Mesendoderm (in vitro differentiated cells): ENCODE measurements at regions not wholly inside any gene's neighbourhood (a gene's known extent, or its start where the extent isn't known, plus 50 kb on each side); places are given as distances from the start of the nearest gene placed in this dataset.

Experiments used
- DNase-seq: peaks from one replicate; pipeline ENCODE4 v3.0.0; 2013
- H2AK5ac ChIP-seq: 2 replicates; pipeline ENCODE4 v1.6.1; 2013; ENCODE audit warnings: low read length, inconsistent platforms
- H2BK120ac ChIP-seq: 2 replicates; pipeline ENCODE4 v1.6.1; 2013; ENCODE audit warnings: low read depth, mild to moderate bottlenecking, low read length, moderate library complexity, mixed read lengths
- H2BK15ac ChIP-seq: replicated peaks from 2 replicates; pipeline ENCODE4 v1.6.1; 2013; ENCODE audit warnings: low read depth, mild to moderate bottlenecking, moderate library complexity
- H2BK5ac ChIP-seq: 2 replicates; pipeline ENCODE4 v1.6.1; 2013; ENCODE audit warnings: low read length, inconsistent platforms
- H3K18ac ChIP-seq: 2 replicates; pipeline ENCODE4 v1.6.1; 2013; ENCODE audit warnings: mild to moderate bottlenecking, low read length, mixed read lengths
- H3K23ac ChIP-seq: one replicate; pipeline ENCODE4 v1.6.1; 2013; ENCODE audit warnings: low read length
- H3K27ac ChIP-seq: 2 replicates; pipeline ENCODE4 v1.5.1; 2013; ENCODE audit warnings: low read depth, mild to moderate bottlenecking, inconsistent platforms, low read length, moderate library complexity
- H3K27me3 ChIP-seq: 2 replicates; pipeline ENCODE4 v1.6.1; 2013; ENCODE audit warnings: low read length, control low read depth, mild to moderate bottlenecking, inconsistent platforms; ENCODE audit not compliant: insufficient read depth, poor library complexity
- H3K36me3 ChIP-seq: 2 replicates; pipeline ENCODE4 v1.6.1; 2013; ENCODE audit warnings: low read length, inconsistent platforms; ENCODE audit not compliant: control insufficient read depth, insufficient read depth
- H3K4ac ChIP-seq: one replicate; pipeline ENCODE4 v1.6.1; 2013; ENCODE audit warnings: low read depth, mild to moderate bottlenecking, low read length, moderate library complexity
- H3K4me1 ChIP-seq: 2 replicates; pipeline ENCODE4 v1.6.1; 2013; ENCODE audit warnings: low read depth, low read length, inconsistent platforms; ENCODE audit not compliant: control insufficient read depth
- H3K4me2 ChIP-seq: 2 replicates; pipeline ENCODE4 v1.6.1; 2013; ENCODE audit warnings: low read length
- H3K4me3 ChIP-seq: 2 replicates; pipeline ENCODE4 v1.5.1; 2013; ENCODE audit warnings: mild to moderate bottlenecking, low read length
- H3K56ac ChIP-seq: one replicate; pipeline ENCODE4 v1.6.1; 2013; ENCODE audit warnings: low read length
- H3K79me1 ChIP-seq: 2 replicates; pipeline ENCODE4 v1.6.1; 2013; ENCODE audit warnings: low read length, inconsistent platforms
- H3K79me2 ChIP-seq: 2 replicates; pipeline ENCODE4 v1.6.1; 2013; ENCODE audit warnings: mild to moderate bottlenecking, low read length; ENCODE audit not compliant: control insufficient read depth, insufficient read depth
- H3K9ac ChIP-seq: 2 replicates; pipeline ENCODE4 v1.6.1; 2013; ENCODE audit warnings: low read length, inconsistent platforms
- H4K5ac ChIP-seq: one replicate; pipeline ENCODE4 v1.6.1; 2013; ENCODE audit warnings: low read length
- H4K8ac ChIP-seq: one replicate; pipeline ENCODE4 v1.6.1; 2013; ENCODE audit warnings: low read depth, mild to moderate bottlenecking, control low read depth, low read length, moderate library complexity
- WGBS: extraction: QIAGEN DNeasy Blood & Tissue Kit; methylation state at CpG from one replicate; pipeline ENCODE4 v1.1.7; 2013; ENCODE audit warnings: low lambda C conversion rate, missing lambda C conversion rate; ENCODE audit not compliant: insufficient coverage; ENCODE audit errors: extremely low coverage; 5-methylcytosine and 5-hydroxymethylcytosine counted together

DNA sequence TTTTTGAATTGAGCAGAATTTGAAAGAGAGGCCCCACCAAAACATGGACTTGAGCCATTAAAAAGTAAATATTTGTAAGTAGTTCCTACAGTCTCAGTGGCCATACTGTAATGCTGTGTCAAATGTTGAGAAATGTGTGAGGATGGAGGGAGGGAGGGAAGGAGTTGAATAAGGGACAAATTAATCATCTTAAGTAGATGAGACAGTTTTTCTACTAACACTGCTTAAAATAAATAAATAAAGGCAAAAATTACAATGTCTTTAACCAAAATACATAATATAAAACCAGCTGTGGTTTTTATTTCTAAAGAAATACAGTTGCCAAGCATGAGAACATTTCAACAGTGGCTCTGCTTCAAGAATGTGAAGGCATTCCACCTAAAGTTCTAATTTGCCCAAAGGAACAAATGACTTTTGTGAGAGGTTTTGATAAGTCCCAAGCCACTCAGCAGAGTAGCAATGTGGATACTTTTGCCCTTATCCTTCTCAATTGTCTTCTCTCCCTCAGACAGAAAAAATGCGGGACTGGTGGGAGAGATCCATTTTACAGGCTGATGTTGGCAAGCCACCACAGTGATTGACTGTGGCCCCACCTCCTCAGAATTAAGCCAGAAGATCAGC lies 427.0 kb upstream of the RARB start:
- Histone ChIP-seq H2BK120ac (no peak overlapping the region), H3K56ac (no peak overlapping the region), H2AK5ac (no peak overlapping the region), H3K23ac (no peak overlapping the region), H4K5ac (no peak overlapping the region), H3K36me3 (no peaks in the 10 kb centered on the region), H2BK15ac (no peak overlapping the region), H4K8ac (no peak overlapping the region), H3K9ac (no peak overlapping the region), H3K4me1 (no peaks in the 10 kb centered on the region), H3K4me3 (no peak overlapping the region), H2BK5ac (no peak overlapping the region), H3K27me3 (no peaks in the 10 kb centered on the region), H3K79me1 (no peaks in the 10 kb centered on the region), H3K4ac (no peak overlapping the region), H3K4me2 (no peak overlapping the region), H3K79me2 (no peaks in the 10 kb centered on the region), H3K27ac (no peak overlapping the region), H3K18ac (no peak overlapping the region)
- peak; percentile 53 for DNase-seq
- no CpG with 5 or more reads among the region's 1 CpG for WGBS

GRCh38 chr3:25002052-25002451 lies 426.0 kb upstream of the RARB start:
- H3K4me1 ChIP-seq, result no peaks in the 10 kb centered on the region
- no peak overlapping the region for H3K9ac ChIP-seq
- H3K79me1 ChIP-seq, result no peaks in the 10 kb centered on the region
- H3K79me2 ChIP-seq, result no peaks in the 10 kb centered on the region
- no peak overlapping the region for H2BK15ac ChIP-seq
- peak; percentile 53 for DNase-seq
- H3K27me3 ChIP-seq, result no peaks in the 10 kb centered on the region
- H4K5ac ChIP-seq, result no peak overlapping the region
- H2AK5ac ChIP-seq, result no peak overlapping the region
- no peak overlapping the region for H3K27ac ChIP-seq
- no peak overlapping the region for H3K4me2 ChIP-seq
- H3K18ac ChIP-seq, result peak overlapping the region; percentile 51
- H3K4ac ChIP-seq, result no peak overlapping the region
- WGBS, result no CpG with 5 or more reads among the region's 2 CpGs
- no peak overlapping the region for H2BK5ac ChIP-seq
- H4K8ac ChIP-seq, result no peak overlapping the region
- no peak overlapping the region for H3K56ac ChIP-seq
- H3K23ac ChIP-seq, result no peak overlapping the region
- no peak overlapping the region for H3K4me3 ChIP-seq
- no peaks in the 10 kb centered on the region for H3K36me3 ChIP-seq
- no peak overlapping the region for H2BK120ac ChIP-seq

GRCh38 chr3:25007974-25008658 lies 419.9 kb upstream of the RARB start:
- no CpG with 5 or more reads among the region's 2 CpGs for WGBS
- Histone ChIP-seq H3K4me2 (no peak overlapping the region), H3K27ac (no peak overlapping the region)

DNA sequence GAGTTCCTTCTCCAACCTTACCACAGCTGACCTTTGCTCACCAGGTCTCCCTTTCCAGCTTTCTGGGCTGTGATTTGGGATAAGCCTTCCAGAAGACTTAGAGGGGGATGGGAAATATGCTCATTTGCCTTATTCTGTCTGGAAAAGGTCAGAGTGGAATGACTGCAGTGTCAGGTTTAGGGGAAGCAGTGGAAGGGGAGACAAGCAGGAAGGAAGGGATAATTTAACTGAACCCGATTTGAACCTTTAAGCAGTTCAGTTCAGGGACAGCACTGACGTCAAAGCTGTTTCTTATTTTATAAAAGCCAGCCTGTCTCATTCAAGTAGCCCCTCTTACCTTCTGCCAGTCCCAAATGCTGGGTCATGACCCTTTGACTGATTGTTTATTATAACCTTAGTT lies 418.4 kb upstream of the RARB start:
- Histone ChIP-seq H3K27me3 (no peaks in the 10 kb centered on the region), H2BK15ac (no peak overlapping the region), H4K8ac (no peak overlapping the region), H2AK5ac (no peak overlapping the region), H3K56ac (no peak overlapping the region), H2BK5ac (no peak overlapping the region), H3K23ac (no peak overlapping the region), H2BK120ac (no peak overlapping the region), H3K4me1 (no peaks in the 10 kb centered on the region), H3K79me1 (no peaks in the 10 kb centered on the region), H3K27ac (no peak overlapping the region), H3K4me3 (no peak overlapping the region), H4K5ac (no peak overlapping the region), H3K36me3 (no peaks in the 10 kb centered on the region), H3K79me2 (no peaks in the 10 kb centered on the region), H3K4ac (no peak overlapping the region), H3K18ac (no peak overlapping the region), H3K9ac (no peak overlapping the region), H3K4me2 (no peak overlapping the region)
- no CpG with 5 or more reads among the region's 2 CpGs for WGBS
- DNase-seq, result no peak

More at GRCh38 chr3:25007974-25008658, 419.9 kb upstream of the RARB start:
- Histone ChIP-seq H3K4ac (no peak overlapping the region), H4K8ac (no peak overlapping the region), H3K9ac (no peak overlapping the region), H3K27me3 (no peaks in the 10 kb centered on the region), H2BK15ac (no peak overlapping the region), H3K79me1 (no peaks in the 10 kb centered on the region), H3K79me2 (no peaks in the 10 kb centered on the region), H3K36me3 (no peaks in the 10 kb centered on the region), H3K4me3 (no peak overlapping the region), H2AK5ac (no peak overlapping the region), H4K5ac (no peak overlapping the region), H2BK120ac (no peak overlapping the region), H3K18ac (no peak overlapping the region), H2BK5ac (no peak overlapping the region), H3K4me1 (no peaks in the 10 kb centered on the region), H3K56ac (no peak overlapping the region), H3K23ac (no peak overlapping the region)
- no peak for DNase-seq

GRCh38 chr3:25015599-25015998 lies 412.5 kb upstream of the RARB start:
- H3K79me2 ChIP-seq, result no peaks in the 10 kb centered on the region
- no peak overlapping the region for H3K27ac ChIP-seq
- H2AK5ac ChIP-seq, result no peak overlapping the region
- no peaks in the 10 kb centered on the region for H3K27me3 ChIP-seq
- H3K4me1 ChIP-seq, result no peaks in the 10 kb centered on the region
- no peaks in the 10 kb centered on the region for H3K79me1 ChIP-seq
- no peak overlapping the region for H4K8ac ChIP-seq
- H4K5ac ChIP-seq, result no peak overlapping the region
- no peak overlapping the region for H3K23ac ChIP-seq
- no peak overlapping the region for H2BK5ac ChIP-seq
- H3K56ac ChIP-seq, result no peak overlapping the region
- no peak overlapping the region for H3K9ac ChIP-seq
- H3K4ac ChIP-seq, result no peak overlapping the region
- H3K4me2 ChIP-seq, result no peak overlapping the region
- H3K18ac ChIP-seq, result no peak overlapping the region
- no peak for DNase-seq
- H3K4me3 ChIP-seq, result no peak overlapping the region
- no peaks in the 10 kb centered on the region for H3K36me3 ChIP-seq
- no peak overlapping the region for H2BK15ac ChIP-seq
- H2BK120ac ChIP-seq, result no peak overlapping the region

- H2BK120ac ChIP-seq, result no peak overlapping the region
- no peak overlapping the region for H2BK15ac ChIP-seq
- no peak overlapping the region for H3K4me3 ChIP-seq
- H3K4ac ChIP-seq, result no peak overlapping the region
- H3K18ac ChIP-seq, result no peak overlapping the region
- H3K27me3 ChIP-seq, result no peaks in the 10 kb centered on the region
- no peak overlapping the region for H3K56ac ChIP-seq
- H3K4me2 ChIP-seq, result no peak overlapping the region
- no peaks in the 10 kb centered on the region for H3K36me3 ChIP-seq
- no peak overlapping the region for H4K8ac ChIP-seq
- H3K4me1 ChIP-seq, result no peaks in the 10 kb centered on the region
- no peak overlapping the region for H3K27ac ChIP-seq
- H4K5ac ChIP-seq, result no peak overlapping the region
- H3K79me2 ChIP-seq, result no peaks in the 10 kb centered on the region
- no peak for DNase-seq
- no peaks in the 10 kb centered on the region for H3K79me1 ChIP-seq
- no peak overlapping the region for H3K23ac ChIP-seq
- no peak overlapping the region for H2AK5ac ChIP-seq
- no peak overlapping the region for H2BK5ac ChIP-seq
- no peak overlapping the region for H3K9ac ChIP-seq
Observed at GRCh38 chr3:25018909-25019308, 409.2 kb upstream of the RARB start.
